CD1c-positive myeloid dendritic cell (primary cell): ENCODE measurements at regions not wholly inside any gene's neighbourhood (a gene's known extent, or its start where the extent isn't known, plus 50 kb on each side); places are given as distances from the start of the nearest gene placed in this dataset.

Experiments used
- DNase-seq: peaks from one replicate; pipeline ENCODE4 v3.0.0-alpha.2; 2016; ENCODE audit errors: extremely low spot score

- no peak for DNase-seq
These were observed 124.2 kb downstream of the SIK1 start for GRCh38 chr21:43302769-43303168.

GRCh38 chr21:43302062-43302700 is 124.8 kb downstream of the SIK1 start:
- DNase-seq = no peak

- no peak for DNase-seq
These were observed 125.4 kb downstream of the SIK1 start for GRCh38 chr21:43301409-43302061.

DNA sequence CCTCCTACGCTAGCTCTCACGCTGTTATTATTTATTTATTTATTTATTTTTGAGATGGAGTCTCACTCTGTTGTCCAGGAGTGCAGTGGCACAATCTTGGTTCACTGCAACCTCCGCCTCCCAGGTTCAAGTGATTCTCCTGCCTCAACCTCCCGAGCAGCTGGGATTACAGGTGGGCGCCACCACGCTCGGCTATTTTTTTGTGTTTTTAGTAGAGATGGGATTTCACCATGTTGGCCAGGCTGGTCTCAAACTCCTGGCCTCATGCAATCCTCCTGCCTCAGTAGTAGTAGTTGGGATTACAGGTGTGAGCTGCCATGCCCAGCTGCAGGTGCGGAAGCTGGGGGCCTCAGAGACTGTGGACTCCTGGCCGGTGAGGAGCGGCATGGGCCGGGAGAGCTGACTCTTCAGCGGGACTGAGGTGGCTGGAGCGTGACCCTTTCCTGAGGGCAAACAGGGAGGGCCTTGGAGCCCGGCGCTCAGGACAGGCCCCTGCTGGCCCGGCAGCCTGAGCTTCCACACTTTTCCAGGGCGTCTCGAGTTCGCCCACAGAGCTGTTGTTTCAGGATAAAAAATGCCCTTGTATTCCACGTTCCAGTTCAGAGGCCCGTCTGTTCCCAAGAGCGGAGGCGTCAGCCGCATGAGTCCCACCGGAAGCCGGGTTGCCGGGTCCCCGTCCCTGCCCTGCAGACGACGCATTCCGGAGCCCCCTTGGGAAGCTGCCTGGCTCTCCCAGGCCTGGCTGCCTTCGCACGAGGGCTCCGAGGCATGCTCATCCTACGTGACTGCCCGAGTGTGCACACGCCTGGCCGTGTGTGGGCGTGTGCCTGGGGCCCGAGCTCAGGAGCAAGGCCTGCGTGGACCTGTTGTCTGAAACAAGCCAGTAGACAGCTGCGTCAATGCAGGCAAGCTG is 126.2 kb downstream of the SIK1 start:
- no peak for DNase-seq

GRCh38 chr21:43299441-43300277 is 127.3 kb downstream of the SIK1 start:
- DNase-seq = no peak

- no peak for DNase-seq
These were observed 128.1 kb downstream of the SIK1 start for GRCh38 chr21:43298546-43299440.

- DNase-seq = no peak
These were observed 128.9 kb downstream of the SIK1 start for GRCh38 chr21:43297989-43298388.

DNA sequence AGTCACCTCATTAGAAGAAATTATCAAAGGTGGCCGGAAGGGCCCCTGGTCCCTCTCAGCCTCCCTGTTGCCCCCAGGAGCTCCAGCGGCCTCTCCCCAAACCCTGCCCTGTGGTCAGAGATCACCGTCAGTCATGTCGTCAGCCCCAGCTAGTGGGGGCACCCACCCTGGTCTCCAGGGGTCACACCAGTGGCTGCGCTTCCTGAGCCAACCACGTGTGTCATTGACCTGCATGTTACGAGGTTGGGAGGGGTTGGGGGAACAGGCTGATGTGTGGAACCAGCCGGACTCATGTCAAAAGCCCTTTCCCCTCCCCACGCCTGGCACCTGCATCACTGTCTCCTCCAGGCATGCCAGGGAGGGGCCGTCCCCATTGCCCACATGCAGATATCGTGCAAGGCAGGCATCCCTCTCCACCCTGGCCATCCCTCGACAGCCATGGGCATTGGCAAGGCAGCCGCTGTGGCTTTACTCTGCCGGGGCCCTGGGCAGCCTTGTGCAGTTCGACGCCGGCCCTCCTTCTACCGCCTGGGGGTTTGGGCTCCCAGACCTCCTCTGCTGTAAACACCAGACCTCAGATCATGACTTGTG is 128.7 kb downstream of the CRYAA start:
- no peak for DNase-seq

GRCh38 chr21:43295066-43295958 is 126.5 kb downstream of the CRYAA start:
- no peak for DNase-seq

GRCh38 chr21:43294194-43294902 is 125.5 kb downstream of the CRYAA start:
- DNase-seq = no peak

GRCh38 chr21:43292866-43293142 is 124.0 kb downstream of the CRYAA start:
- no peak for DNase-seq

- no peak for DNase-seq
These were observed 123.4 kb downstream of the CRYAA start for GRCh38 chr21:43292041-43292865.

DNA sequence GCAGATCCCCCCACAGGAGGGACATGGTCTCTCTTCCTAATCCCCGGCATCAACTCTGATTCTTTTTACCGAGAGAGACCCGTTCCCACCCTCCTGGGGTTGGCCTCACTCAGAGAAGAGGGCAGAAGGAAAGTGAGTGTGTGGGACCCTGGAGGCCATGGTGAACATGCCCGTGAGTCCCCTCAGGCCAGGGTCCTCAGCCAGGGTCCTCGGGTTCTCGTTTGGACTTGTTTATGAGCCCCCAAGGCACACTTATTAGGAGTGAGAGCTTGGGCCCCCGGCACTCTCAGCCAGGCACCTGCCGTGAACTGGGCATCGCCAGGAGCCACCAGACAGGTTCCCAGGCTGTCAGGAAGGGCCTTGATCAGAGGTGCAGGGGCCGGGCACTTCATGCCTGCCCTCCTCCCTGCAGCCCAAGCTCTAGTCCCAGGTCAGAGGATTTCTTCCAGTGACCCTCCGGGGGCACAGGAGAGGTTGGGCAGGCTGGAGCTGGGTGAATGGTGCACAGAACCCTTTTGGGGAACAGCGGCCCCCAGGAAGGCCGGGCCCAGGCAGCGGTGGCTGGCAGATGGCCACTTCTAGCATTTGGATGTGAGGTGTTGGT is 122.6 kb downstream of the CRYAA start:
- DNase-seq = no peak

- DNase-seq = no peak
These were observed 121.9 kb downstream of the CRYAA start for GRCh38 chr21:43290421-43291346.

DNA sequence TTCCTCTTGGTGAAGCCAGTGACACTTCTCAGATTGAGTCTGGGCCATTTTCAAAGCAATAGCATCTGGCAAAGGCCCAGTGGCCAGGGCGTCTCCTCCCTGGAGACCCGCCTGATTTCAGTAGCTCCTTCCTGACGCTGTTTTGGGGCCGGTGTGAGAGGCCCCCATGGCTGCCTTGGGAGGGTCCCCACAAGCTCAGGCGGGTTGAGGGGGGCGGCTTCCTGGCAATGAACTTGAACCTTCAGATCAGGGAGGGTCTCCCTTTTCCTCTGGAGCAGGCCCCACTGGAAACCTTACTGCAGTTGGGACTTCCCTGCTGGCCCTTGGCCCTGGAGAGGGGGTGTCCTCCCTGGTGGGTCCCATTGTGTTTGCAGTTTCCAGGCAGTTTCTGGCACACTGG is 121.2 kb downstream of the CRYAA start:
- no peak for DNase-seq

DNA sequence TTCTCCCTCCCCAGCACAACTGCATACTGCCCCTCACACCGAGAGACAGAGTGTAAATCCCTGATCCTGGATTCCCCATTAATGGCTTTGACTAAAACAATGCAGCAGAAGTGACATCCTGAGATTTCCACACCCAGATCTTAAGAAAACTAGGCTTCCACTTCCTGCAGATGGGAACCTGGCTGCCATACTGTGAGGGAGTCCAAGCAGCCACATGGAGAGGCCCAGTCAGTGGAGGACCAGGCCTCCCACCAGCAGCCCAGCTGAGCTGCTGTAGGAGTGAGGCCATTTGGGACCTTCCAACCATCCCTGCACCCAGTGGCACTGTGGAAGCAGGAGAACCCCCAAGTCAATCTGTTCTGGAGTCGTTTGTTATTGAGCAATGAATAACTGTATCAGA is 120.6 kb downstream of the CRYAA start:
- no peak for DNase-seq
